IPS DF 4.7 (cell line): ENCODE measurements at regions not wholly inside any gene's neighbourhood (a gene's known extent, or its start where the extent isn't known, plus 50 kb on each side); places are given as distances from the start of the nearest gene placed in this dataset.
"Not testable (repeated sequence)": the region's sequence is repeated elsewhere in the genome, so short reads cannot be mapped to it uniquely, and the experiment has no call there.

Experiments
- DNase-seq: peaks from one replicate; pipeline ENCODE4 v3.0.0-alpha.2; 2013; ENCODE audit warnings: low spot score; ENCODE audit errors: extremely low read depth

DNA sequence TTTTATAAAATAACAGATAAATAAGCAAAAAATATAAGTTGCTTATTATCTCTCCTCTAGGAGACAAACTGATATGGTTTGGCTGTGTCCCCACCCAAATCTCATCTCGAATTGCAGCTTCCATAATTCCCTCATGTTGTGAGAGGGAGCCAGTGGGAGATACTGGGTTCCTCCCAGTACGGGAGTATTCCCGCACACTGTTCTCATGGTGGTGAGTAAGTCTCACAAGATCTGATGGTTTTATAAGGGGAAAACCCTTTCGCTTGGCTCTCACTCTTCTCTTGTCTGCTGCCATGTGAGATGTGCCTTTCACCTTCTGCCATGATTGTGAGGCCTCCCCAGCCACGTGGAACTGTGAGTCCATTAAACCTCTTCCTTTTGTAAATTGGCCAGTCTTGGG, 204.3 kb downstream of the RPS24 start:
- not testable (repeated sequence) for DNase-seq

- no peak for DNase-seq
These were observed 213.6 kb downstream of the RPS24 start for GRCh38 chr10:78247266-78247665.

DNA sequence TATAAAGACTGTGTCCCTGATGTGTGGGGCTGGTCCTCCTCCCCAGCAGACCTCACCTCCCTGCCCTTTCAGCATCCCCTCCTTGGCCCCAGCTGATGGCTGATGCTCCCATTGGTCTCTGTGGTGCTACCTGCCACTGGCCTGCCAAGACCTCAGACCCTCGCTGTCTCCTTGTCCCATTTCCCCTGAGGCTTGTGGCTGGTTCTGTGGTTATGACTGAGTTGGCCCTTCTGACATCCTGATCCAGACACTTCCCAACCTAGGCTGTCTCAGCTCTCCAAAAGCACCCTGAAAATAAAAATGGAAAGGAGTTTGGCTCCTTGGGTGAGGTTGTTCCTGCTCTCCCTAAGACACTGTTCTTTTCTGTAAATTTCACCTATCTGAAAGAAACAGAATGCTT, 214.2 kb downstream of the RPS24 start:
- DNase-seq: no peak

- DNase-seq: no peak
These were observed 215.2 kb downstream of the RPS24 start for GRCh38 chr10:78248651-78249464.

GRCh38 chr10:78249690-78250089, 216.0 kb downstream of the RPS24 start:
- no peak for DNase-seq

DNA sequence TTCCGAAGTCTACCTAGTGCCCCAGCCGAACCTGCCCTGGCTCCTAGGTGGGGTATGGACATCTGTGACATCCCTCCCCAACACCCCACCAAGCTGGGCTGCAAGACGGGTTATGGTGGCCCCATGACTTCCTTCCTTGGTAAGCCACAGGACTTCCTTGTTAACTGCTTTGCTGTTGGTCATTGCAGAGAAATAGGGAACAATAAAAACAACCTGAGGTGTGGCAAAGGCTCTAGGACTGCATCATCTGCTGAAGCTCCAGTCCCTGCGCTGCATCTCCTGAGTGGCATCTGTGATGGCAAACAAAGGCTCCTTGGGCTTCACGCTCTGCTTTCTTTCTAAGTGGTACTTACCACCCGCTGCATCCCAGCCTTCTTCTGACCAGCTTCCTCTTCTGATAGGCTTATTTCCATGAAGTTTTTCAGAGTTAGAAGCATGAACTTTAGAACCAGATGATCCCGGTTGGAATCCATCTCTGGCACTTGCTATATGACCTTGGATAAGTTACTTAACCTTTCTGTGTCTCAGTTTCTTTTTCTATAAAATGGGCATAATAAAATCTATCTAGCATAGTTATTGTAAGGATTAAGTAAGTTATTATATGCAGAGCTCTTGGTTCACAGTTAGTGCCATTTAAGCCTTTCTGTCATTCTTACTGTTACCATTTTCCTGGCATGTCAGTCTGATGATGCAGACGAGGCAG, 216.8 kb downstream of the RPS24 start:
- DNase-seq: no peak

- no peak for DNase-seq
These were observed 217.3 kb downstream of the RPS24 start for GRCh38 chr10:78251016-78251385.

- DNase-seq: no peak
These were observed 218.6 kb downstream of the RPS24 start for GRCh38 chr10:78252286-78252685.

DNA sequence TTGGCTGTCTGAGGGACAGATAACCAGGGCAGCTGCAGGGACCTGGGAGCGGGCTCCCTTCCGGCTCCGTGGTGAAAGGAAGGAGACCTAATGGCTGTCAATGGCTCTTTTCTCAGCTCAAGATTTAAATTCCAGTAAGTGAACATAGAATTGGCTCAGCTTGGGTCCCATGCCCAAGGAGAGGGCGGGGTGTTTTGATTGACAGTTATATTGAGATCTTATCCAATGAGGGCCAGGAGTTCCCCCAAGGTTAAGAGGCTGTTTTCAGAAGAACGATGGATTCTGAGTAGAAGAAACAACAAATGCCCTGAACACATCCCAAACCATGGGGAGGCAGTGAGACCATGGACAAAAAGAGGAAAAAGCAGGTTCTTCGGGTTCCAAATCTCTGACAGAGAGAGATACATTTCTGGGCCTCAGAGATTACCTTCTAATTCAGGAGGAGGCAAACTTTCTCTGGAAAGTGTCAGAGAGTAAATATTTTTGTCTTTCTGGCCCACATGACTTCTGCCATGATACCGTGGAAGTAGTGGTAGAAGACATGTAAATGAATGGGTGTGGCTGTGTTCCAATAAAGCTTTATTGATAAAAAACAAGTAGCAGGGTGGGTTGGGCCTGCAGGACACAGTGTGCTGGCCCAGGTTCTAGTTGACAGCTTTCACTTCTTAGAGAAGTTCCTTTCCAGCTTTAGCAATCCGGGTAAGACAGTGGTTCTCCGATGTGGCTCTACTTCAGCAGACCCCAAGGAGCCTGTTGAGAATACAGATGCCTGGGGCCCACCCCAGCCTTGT, 219.6 kb downstream of the RPS24 start:
- DNase-seq: no peak

DNA sequence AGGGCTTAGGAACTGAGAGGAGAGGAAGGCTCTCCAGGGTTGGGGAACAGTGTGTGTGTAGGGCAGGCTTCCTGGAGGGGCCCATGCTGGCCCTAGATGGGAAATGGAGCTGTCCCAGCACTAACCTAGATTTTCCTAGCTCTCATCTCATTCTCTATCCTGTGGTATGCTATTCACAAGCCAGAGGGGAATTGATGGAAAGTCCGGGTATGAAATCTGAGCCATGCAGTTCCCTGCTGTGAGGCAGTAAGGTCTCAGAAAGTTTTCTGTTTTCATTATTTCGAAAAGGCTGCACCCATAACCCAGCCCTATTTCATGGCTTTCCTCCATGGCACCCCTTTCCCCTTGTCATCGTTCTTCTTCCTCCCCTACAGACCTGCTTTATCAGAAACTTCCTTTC, 220.3 kb downstream of the RPS24 start:
- no peak for DNase-seq

DNA sequence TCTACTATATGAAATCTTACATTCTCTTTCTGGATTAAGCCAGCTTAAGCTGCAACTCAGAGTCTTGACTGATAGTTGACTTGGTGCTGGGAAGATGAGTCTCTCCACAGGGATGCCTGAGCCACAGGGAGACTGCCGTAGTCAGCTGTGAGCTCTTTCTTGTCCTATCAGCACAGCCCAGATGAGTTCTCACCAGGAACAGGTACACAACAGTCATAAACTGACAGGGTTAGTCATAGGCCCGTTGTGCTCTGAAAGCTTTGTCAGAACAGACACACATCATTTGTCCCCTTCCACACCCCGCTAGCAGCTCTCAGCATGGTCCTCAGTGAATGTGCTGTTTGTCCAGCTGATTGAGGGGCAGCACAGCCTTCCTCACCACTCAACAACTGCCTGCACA, 221.6 kb downstream of the RPS24 start:
- DNase-seq: no peak

- DNase-seq: no peak
These were observed 222.4 kb downstream of the RPS24 start for GRCh38 chr10:78255796-78256638.

- DNase-seq: no peak
These were observed 224.8 kb downstream of the RPS24 start for GRCh38 chr10:78258323-78259030.

GRCh38 chr10:78259391-78259790, 225.7 kb downstream of the RPS24 start:
- DNase-seq: no peak

GRCh38 chr10:78260141-78260540, 226.5 kb downstream of the RPS24 start:
- DNase-seq: no peak

GRCh38 chr10:78260680-78261079, 227.0 kb downstream of the RPS24 start:
- DNase-seq: no peak

DNA sequence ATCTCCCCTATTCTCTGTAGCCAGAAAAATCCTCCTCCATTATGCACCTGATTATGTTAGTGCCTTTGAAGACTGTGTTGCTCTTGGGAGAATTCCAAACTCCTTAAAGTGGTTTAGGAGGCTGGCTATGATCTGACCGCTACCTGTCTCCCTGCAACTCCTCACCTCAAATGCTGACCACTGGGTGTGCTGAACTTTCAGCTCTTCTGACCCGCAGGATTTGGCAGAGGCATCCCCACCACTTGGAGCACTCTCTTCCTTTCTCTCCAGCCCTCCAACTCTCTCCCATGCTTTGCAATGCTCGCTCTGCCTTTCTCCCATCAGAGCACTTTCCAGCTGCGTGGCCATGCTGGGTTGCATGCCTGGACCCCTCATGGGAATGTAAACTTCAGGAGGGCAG, 227.6 kb downstream of the RPS24 start:
- DNase-seq: no peak

DNA sequence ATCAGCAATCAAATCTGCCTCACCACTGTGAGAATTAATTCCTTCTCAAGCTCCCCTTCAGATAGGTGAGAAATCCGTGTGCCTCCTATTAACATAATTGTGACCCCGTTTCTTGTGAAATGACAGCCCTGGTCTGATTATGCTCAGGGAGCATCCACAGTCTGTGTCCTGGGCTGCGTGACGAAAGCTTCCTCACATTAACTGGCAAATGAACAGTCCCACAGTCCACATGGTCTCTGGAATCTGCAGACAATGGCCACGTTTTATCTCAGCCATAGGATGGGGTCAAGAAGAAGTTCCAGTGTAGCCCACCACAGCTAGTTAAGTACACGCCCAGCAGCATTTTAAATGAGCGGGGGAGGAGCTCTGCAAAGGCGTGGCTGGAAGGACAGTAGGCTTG, 229.2 kb downstream of the RPS24 start:
- DNase-seq: no peak

DNA sequence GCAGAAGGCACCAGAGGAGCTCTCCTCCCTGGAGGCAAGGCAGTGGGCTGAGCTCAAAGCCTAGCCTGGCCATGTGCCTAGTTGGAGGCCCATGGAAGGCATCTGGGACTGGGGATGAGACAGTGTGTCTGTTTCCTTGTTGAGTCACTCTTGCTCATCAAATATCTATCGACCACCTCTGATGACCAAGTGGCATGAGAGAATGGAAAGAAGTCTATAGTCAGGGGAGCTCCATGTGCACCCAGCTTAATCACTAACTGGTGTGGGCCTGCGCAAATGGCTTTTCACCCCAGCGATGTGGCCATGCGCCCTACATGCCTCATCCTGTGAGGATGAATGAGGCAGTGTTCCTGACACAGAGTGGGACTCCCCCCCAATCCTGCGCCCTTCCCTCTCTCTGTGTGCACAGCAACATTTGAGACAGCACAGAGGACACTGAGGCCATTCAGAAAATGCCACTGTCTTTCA, 229.9 kb downstream of the RPS24 start:
- DNase-seq: no peak

DNA sequence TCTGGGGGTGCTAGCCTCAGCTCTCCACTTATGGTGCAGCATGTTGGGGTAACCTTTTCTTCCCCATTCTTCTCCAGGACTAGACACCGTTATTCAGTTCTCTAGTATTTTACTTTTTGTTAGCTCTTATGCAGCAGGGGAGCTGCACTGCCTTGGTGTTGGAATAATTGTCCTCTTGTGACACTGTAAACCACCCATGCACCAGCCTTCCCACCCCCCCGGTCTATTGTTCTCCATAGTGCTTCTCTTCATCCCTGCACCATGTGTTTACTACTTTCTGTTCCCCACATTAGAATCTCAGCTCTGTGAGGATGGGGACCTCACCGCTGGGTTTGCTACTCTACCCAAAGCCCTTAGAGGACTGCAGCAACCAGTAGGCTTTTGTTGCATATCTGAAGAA, 230.7 kb downstream of the RPS24 start:
- DNase-seq: no peak
